Heart left ventricle (tissue), 16 donors: ENCODE measurements at regions not wholly inside any gene's neighbourhood (a gene's known extent, or its start where the extent isn't known, plus 50 kb on each side); places are given as distances from the start of the nearest gene placed in this dataset.
A peak's percentile ranks its signal among the peaks of the same experiment; 100 is the strongest.

Experiments
- ATAC-seq, 4 donors: fragments of 200-7000 bp; cut with Tn5 transposase; one replicate each; pipeline ENCODE4 v1.9.1; 2020 to 2022; ENCODE audit warnings: moderate library complexity in 4 of 4, mild to moderate bottlenecking in 3 of 4, moderate number of reproducible peaks in 1 of 4
- DNase-seq, 5 donors: peaks; one replicate each; pipeline ENCODE4 v3.0.0-alpha.2; 2020
- H3K27ac ChIP-seq, 12 donors: fragments of 200-600 bp; sonication (generic) in 4 of 12; one replicate each; pipeline versions ENCODE4 v1.5.0 to v1.8.0; 2016 to 2022; ENCODE audit warnings: mild to moderate bottlenecking in 2 of 12
- H3K27me3 ChIP-seq, 9 donors: fragments of 200-600 bp; sonication (generic) in 2 of 9; one replicate each; pipeline versions ENCODE4 v1.5.1 to v1.8.0; 2016 to 2022; ENCODE audit warnings: mild to moderate bottlenecking in 3 of 9
- H3K36me3 ChIP-seq, 9 donors: fragments of 200-600 bp; sonication (generic) in 2 of 9; one replicate each; pipeline versions ENCODE4 v1.5.0 to v1.8.0; 2018 to 2022; ENCODE audit warnings: mild to moderate bottlenecking in 2 of 9
- H3K4me1 ChIP-seq, 12 donors: fragments of 200-600 bp; sonication (generic) in 4 of 12; one replicate each; pipeline versions ENCODE4 v1.5.0 to v1.8.0; 2016 to 2022; ENCODE audit warnings: mild to moderate bottlenecking in 3 of 12
- H3K4me3 ChIP-seq, 12 donors: fragments of 200-600 bp; sonication (generic) in 4 of 12; one replicate each; pipeline versions ENCODE4 v1.5.0 to v1.8.0; 2017 to 2022; ENCODE audit warnings: mild to moderate bottlenecking in 9 of 12, moderate library complexity in 4 of 12
- H3K9me3 ChIP-seq, 12 donors: fragments of 200-600 bp; sonication (generic) in 4 of 12; one replicate each; pipeline versions ENCODE4 v1.5.0 to v1.8.0; 2016 to 2022; ENCODE audit warnings: mild to moderate bottlenecking in 1 of 12
- CTCF ChIP-seq, 12 donors: fragments of 200-600 bp; sonication (generic) in 4 of 12; IDR thresholded peaks; one replicate each; pipeline versions ENCODE4 v1.5.0 to v1.8.0; 2018 to 2022; ENCODE audit warnings: antibody characterized with exemption in 12 of 12, mild to moderate bottlenecking in 5 of 12
- POLR2A ChIP-seq, 2 donors: fragments of 450-650 bp; IDR thresholded peaks; one replicate each; pipeline ENCODE4 v1.6.1; 2017; ENCODE audit warnings: antibody characterized with exemption in 2 of 2, mild to moderate bottlenecking in 2 of 2, moderate library complexity in 2 of 2
- WGBS, 4 donors: extraction: QIAGEN DNeasy Blood & Tissue Kit in 2 of 4; methylation state at CpG; one replicate each; pipeline versions ENCODE4 v1.1.5 to v1.1.7; 2013 to 2018; 5-methylcytosine and 5-hydroxymethylcytosine counted together
- intact Hi-C, 10 donors: fragments of 100-400 bp; cut with DNase I; formaldehyde crosslinking; loops; one replicate each; pipeline versions ENCODE4 v1.11.1 to v1.14.2; 2022
- donor health status: ischemic (EF 13 %, LVEDD 7.1; RV severe dilation, severe dysfunction).
- donor health status: healthy with polysubstance abuse.
- donor health status: DM: no; HTN: yes; CAD: no.
- donor health status: DM: no; HTN: no; CAD: no.
- donor health status: ischemic (EF 25% LVEDD 6.9; RV normal size, moderate dysfunction).
- donor health status: ischemic (EF 25% LVEDD 5.7; RV mildly dilated, moderate dysfunction).
- donor health status: healthy.
- donor health status: DM: yes; HTN: yes; CAD: no.
- donor health status: ischemic (EF 35%, LVEDD 5.7; RV mildly dilated, moderate dysfunction).
- donor health status: nonischemic (EF 11% LVEDD 7.7; RV severe dilation, severe dysfunction).
- donor health status: DM: yes; HTN: yes; CAD: no.
- donor health status: PGD.
- donor health status: ischemic (EF 29% LVEDD 5.4; RV normal size, mild dysfunction).
- donor health status: nonischemic (EF 23%, LVEDD 6.1; RV moderate dilation, normal function).

- H3K36me3 ChIP-seq: no peaks in the 10 kb centered on the region
- peaks cover 0 to 27% (median 2%) of the 10 kb centered on the region in 9 donors for H3K27me3 ChIP-seq
- no peak for DNase-seq
- H3K9me3 ChIP-seq: no peaks in the 10 kb centered on the region
- no peak overlapping the region for H3K27ac ChIP-seq
- H3K4me3 ChIP-seq: no peak overlapping the region
- no peak for TF ChIP-seq POLR2A (IDR thresholded peaks at IDR 0.05)
- TF ChIP-seq CTCF (IDR thresholded peaks at IDR 0.05): no peak
- peaks cover 0 to 21% (median 4%) of the 10 kb centered on the region in 12 donors for H3K4me1 ChIP-seq
- intact Hi-C loops: loop anchor here in 3 of 10 donors (10.0 kb wide), 1 partner anchor 131 kb away; no protein-coding TSS in a partner anchor
- 69 to 83% (median 79%) methylated on average over 3 of the region's 3 CpGs for WGBS, 4 donors
- peak in 1 of 4 donors; percentile 11 for ATAC-seq
Observed at GRCh38 chr9:81825846-81826516, 102.2 kb upstream of the SPATA31D4 start.

- H3K4me1 ChIP-seq: peaks cover 0 to 21% (median 4%) of the 10 kb centered on the region in 12 donors
- intact Hi-C loops: loop anchor here in 3 of 10 donors (10.0 kb wide), 1 partner anchor 132 kb away; no protein-coding TSS in a partner anchor
- ATAC-seq (peak; percentile 89 to 96 (median 92)), DNase-seq (peak; percentile 58 to 85 (median 76))
- no peaks in the 10 kb centered on the region for H3K36me3 ChIP-seq
- peaks cover 0 to 33% (median 2%) of the 10 kb centered on the region in 9 donors for H3K27me3 ChIP-seq
- no peaks in the 10 kb centered on the region for H3K9me3 ChIP-seq
- TF ChIP-seq CTCF (IDR thresholded peaks at IDR 0.05) (peak in 4 of 12 donors; percentile 8 to 30 (median 22)), POLR2A (IDR thresholded peaks at IDR 0.05) (no peak)
- H3K27ac ChIP-seq: no peak overlapping the region
- 38 to 59% (median 48%) methylated on average over 15 of the region's 15 CpGs for WGBS, 4 donors
- no peak overlapping the region for H3K4me3 ChIP-seq
Observed at GRCh38 chr9:81826517-81826906, 101.7 kb upstream of the SPATA31D4 start.

GRCh38 chr9:81827616-81828296 is 100.5 kb upstream of the SPATA31D4 start:
- intact Hi-C loops: loop anchor here in 3 of 10 donors (10.0 kb wide), 1 partner anchor 133 kb away; no protein-coding TSS in a partner anchor
- Histone ChIP-seq H3K27ac (no peak overlapping the region), H3K36me3 (no peaks in the 10 kb centered on the region)

More at GRCh38 chr9:81827616-81828296, 100.5 kb upstream of the SPATA31D4 start:
- Histone ChIP-seq H3K27me3 (peaks cover 0 to 41% (median 7%) of the 10 kb centered on the region in 9 donors), H3K9me3 (no peaks in the 10 kb centered on the region), H3K4me1 (peaks cover 0 to 21% (median 4%) of the 10 kb centered on the region in 12 donors), H3K4me3 (no peak overlapping the region)
- TF ChIP-seq CTCF (IDR thresholded peaks at IDR 0.05) (no peak), POLR2A (IDR thresholded peaks at IDR 0.05) (no peak)
- DNase-seq (no peak), ATAC-seq (no peak)
- WGBS, 4 donors: 86 to 94% (median 87%) methylated on average over 5 of the region's 5 CpGs
